ENCODE measurements at regions not wholly inside any gene's neighbourhood (a gene's known extent, or its start where the extent isn't known, plus 50 kb on each side); places are given as distances from the start of the nearest gene placed in this dataset.

- H3K4me2 ChIP-seq = no peak overlapping the region
- no peaks in the 10 kb centered on the region for H4K20me1 ChIP-seq (ENCODE audit: insufficient read depth)
- H3K4me1 ChIP-seq (ENCODE audit: low read depth, poor library complexity, severe bottlenecking) = no peaks in the 10 kb centered on the region
- H2AFZ ChIP-seq (ENCODE audit: low read depth) = no peak overlapping the region
- no peak overlapping the region for H3K4me3 ChIP-seq (IDR thresholded peaks at IDR 0.05; ENCODE audit: insufficient read depth, low read depth, low read length)
- H3K9ac ChIP-seq = no peak overlapping the region
- H3K27ac ChIP-seq = no peak overlapping the region
- no peaks in the 10 kb centered on the region for H3K79me2 ChIP-seq (ENCODE audit: insufficient read depth, low read depth)
- no peaks in the 10 kb centered on the region for H3K27me3 ChIP-seq (ENCODE audit: insufficient read depth, low read depth)
- no peak for TF ChIP-seq CTCF (conservative IDR thresholded peaks at IDR 0.05; ENCODE audit: low read depth, low read length)
- no peaks in the 10 kb centered on the region for H3K36me3 ChIP-seq (ENCODE audit: insufficient read depth)
Measured at GRCh38 chr6:144730088-144730645, 445.0 kb downstream of the UTRN start.

- no peaks in the 10 kb centered on the region for H3K36me3 ChIP-seq (ENCODE audit: insufficient read depth)
- H3K79me2 ChIP-seq (ENCODE audit: insufficient read depth, low read depth) = no peaks in the 10 kb centered on the region
- no peaks in the 10 kb centered on the region for H3K27me3 ChIP-seq (ENCODE audit: insufficient read depth, low read depth)
- H3K4me2 ChIP-seq = no peak overlapping the region
- no peak for TF ChIP-seq CTCF (conservative IDR thresholded peaks at IDR 0.05; ENCODE audit: low read depth, low read length)
- H2AFZ ChIP-seq (ENCODE audit: low read depth) = no peak overlapping the region
- H3K4me1 ChIP-seq (ENCODE audit: low read depth, poor library complexity, severe bottlenecking) = no peaks in the 10 kb centered on the region
- no peaks in the 10 kb centered on the region for H4K20me1 ChIP-seq (ENCODE audit: insufficient read depth)
- H3K9ac ChIP-seq = no peak overlapping the region
- no peak overlapping the region for H3K4me3 ChIP-seq (IDR thresholded peaks at IDR 0.05; ENCODE audit: insufficient read depth, low read depth, low read length)
- no peak overlapping the region for H3K27ac ChIP-seq
Measured at GRCh38 chr6:144731229-144731628, 446.1 kb downstream of the UTRN start.

- Histone ChIP-seq H3K27me3 (ENCODE audit: insufficient read depth, low read depth) (no peaks in the 10 kb centered on the region), H4K20me1 (ENCODE audit: insufficient read depth) (no peaks in the 10 kb centered on the region), H3K4me2 (no peak overlapping the region), H3K27ac (no peak overlapping the region), H3K4me1 (ENCODE audit: low read depth, poor library complexity, severe bottlenecking) (no peaks in the 10 kb centered on the region), H2AFZ (ENCODE audit: low read depth) (no peak overlapping the region), H3K4me3 (IDR thresholded peaks at IDR 0.05; ENCODE audit: insufficient read depth, low read depth, low read length) (no peak overlapping the region), H3K9ac (no peak overlapping the region), H3K36me3 (ENCODE audit: insufficient read depth) (no peaks in the 10 kb centered on the region), H3K79me2 (ENCODE audit: insufficient read depth, low read depth) (no peaks in the 10 kb centered on the region)
- TF ChIP-seq CTCF (conservative IDR thresholded peaks at IDR 0.05; ENCODE audit: low read depth, low read length) = no peak
Measured at GRCh38 chr6:144736763-144737162, 451.6 kb downstream of the UTRN start.

- Histone ChIP-seq H3K4me2 (no peak overlapping the region), H3K27ac (no peak overlapping the region), H3K79me2 (ENCODE audit: insufficient read depth, low read depth) (no peaks in the 10 kb centered on the region), H3K27me3 (ENCODE audit: insufficient read depth, low read depth) (no peaks in the 10 kb centered on the region), H3K4me3 (IDR thresholded peaks at IDR 0.05; ENCODE audit: insufficient read depth, low read depth, low read length) (no peak overlapping the region), H3K9ac (no peak overlapping the region), H3K4me1 (ENCODE audit: low read depth, poor library complexity, severe bottlenecking) (no peaks in the 10 kb centered on the region), H3K36me3 (ENCODE audit: insufficient read depth) (no peaks in the 10 kb centered on the region), H4K20me1 (ENCODE audit: insufficient read depth) (no peaks in the 10 kb centered on the region), H2AFZ (ENCODE audit: low read depth) (no peak overlapping the region)
- no peak for TF ChIP-seq CTCF (conservative IDR thresholded peaks at IDR 0.05; ENCODE audit: low read depth, low read length)
Measured at GRCh38 chr6:144737998-144738397, 452.9 kb downstream of the UTRN start.

All from KMS-11 (cell line).